ENCODE measurements at regions not wholly inside any gene's neighbourhood (a gene's known extent, or its start where the extent isn't known, plus 50 kb on each side); places are given as distances from the start of the nearest gene placed in this dataset.

GRCh38 chr5:165185716-165186115 is 1680.3 kb downstream of the MAT2B start:
- H3K4me3 ChIP-seq, result no peak overlapping the region
- no peak for DNase-seq (ENCODE audit: low read depth, low spot score)

DNA sequence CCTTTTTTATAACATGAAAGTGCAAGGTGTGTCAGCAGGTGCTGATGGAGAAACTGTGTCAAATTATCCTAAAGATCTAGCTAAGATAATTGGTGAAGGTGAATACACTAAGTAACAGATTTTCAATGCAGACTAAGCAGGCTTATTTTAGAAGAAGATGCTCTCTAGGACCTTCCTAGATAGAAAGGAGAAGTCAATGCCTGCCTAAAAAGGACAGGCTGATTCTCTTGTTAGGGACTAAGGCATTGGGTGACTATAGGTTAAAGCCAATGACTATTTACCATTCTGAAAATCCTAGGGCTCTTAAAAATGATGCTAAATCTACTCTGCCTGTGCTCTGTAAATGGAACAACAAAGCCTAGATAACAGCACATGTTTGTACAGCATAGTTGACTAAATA is 1682.4 kb downstream of the MAT2B start:
- Histone ChIP-seq H3K9ac (ENCODE audit: insufficient read length) (no peak overlapping the region), H3K27ac (no peak overlapping the region), H3K36me3 (ENCODE audit: insufficient read depth, low read length) (no peaks in the 10 kb centered on the region), H3K4me3 (no peak overlapping the region), H3K9me3 (ENCODE audit: low read depth, low read length) (no peaks in the 10 kb centered on the region)
- TF ChIP-seq EZH2 (IDR thresholded peaks at IDR 0.05), result no peak
- TF ChIP-seq FOXP2 (optimal IDR thresholded peaks at IDR 0.05; ENCODE audit: control extremely low read depth, extremely low read length, insufficient read depth), result no peak
- no peak for TF ChIP-seq POLR2AphosphoS5 (IDR thresholded peaks at IDR 0.05; ENCODE audit: borderline replicate concordance, low read depth, low read length)
- DNase-seq (ENCODE audit: low read depth, low spot score), result no peak

More at GRCh38 chr5:165185716-165186115, 1680.3 kb downstream of the MAT2B start:
- Histone ChIP-seq H3K27ac (no peak overlapping the region), H3K9ac (ENCODE audit: insufficient read length) (no peak overlapping the region), H3K36me3 (ENCODE audit: insufficient read depth, low read length) (no peaks in the 10 kb centered on the region), H3K9me3 (ENCODE audit: low read depth, low read length) (no peaks in the 10 kb centered on the region)
- TF ChIP-seq EZH2 (IDR thresholded peaks at IDR 0.05), result no peak
- no peak for TF ChIP-seq POLR2AphosphoS5 (IDR thresholded peaks at IDR 0.05; ENCODE audit: borderline replicate concordance, low read depth, low read length)
- no peak for TF ChIP-seq FOXP2 (optimal IDR thresholded peaks at IDR 0.05; ENCODE audit: control extremely low read depth, extremely low read length, insufficient read depth)

DNA sequence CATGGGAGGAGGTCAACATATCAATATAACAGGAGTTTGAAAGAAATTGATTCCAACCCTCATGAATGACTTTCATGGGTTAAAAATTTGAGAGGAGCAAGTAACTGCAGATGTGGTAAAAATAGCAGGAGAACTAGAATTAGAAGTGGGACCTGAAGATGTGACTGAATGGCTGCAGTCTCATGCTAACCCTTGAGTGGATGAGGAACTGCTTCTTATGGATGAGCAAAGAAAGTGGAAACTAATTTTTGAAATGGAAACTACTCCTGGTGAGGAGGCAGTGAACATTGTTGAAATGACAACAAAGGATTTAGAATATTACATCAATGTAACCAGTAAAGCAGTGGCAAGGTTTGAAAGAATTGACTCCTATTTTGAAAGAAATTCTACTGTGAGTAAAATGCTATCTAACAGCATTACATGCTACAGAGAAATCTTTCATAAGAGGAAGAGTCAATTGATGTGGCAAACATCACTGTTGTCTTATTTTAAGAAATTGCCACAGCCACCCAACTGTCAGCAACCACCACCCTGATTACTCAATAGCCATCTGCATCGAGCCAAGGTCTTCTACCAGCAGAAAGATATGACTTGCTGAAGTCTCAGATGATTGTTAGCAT is 1683.2 kb downstream of the MAT2B start:
- DNase-seq (ENCODE audit: low read depth, low spot score), result no peak
- Histone ChIP-seq H3K9ac (ENCODE audit: insufficient read length) (no peak overlapping the region), H3K27ac (no peak overlapping the region), H3K9me3 (ENCODE audit: low read depth, low read length) (no peaks in the 10 kb centered on the region), H3K4me3 (no peak overlapping the region), H3K36me3 (ENCODE audit: insufficient read depth, low read length) (no peaks in the 10 kb centered on the region)
- TF ChIP-seq FOXP2 (optimal IDR thresholded peaks at IDR 0.05; ENCODE audit: control extremely low read depth, extremely low read length, insufficient read depth), result no peak
- TF ChIP-seq POLR2AphosphoS5 (IDR thresholded peaks at IDR 0.05; ENCODE audit: borderline replicate concordance, low read depth, low read length), result no peak
- TF ChIP-seq EZH2 (IDR thresholded peaks at IDR 0.05), result no peak

GRCh38 chr5:165196961-165197360 is 1691.5 kb downstream of the MAT2B start:
- Histone ChIP-seq H3K27ac (no peak overlapping the region), H3K4me3 (no peak overlapping the region), H3K36me3 (ENCODE audit: insufficient read depth, low read length) (no peaks in the 10 kb centered on the region), H3K9ac (ENCODE audit: insufficient read length) (no peak overlapping the region), H3K9me3 (ENCODE audit: low read depth, low read length) (no peaks in the 10 kb centered on the region)
- no peak for TF ChIP-seq POLR2AphosphoS5 (IDR thresholded peaks at IDR 0.05; ENCODE audit: borderline replicate concordance, low read depth, low read length)
- TF ChIP-seq EZH2 (IDR thresholded peaks at IDR 0.05), result no peak
- TF ChIP-seq FOXP2 (optimal IDR thresholded peaks at IDR 0.05; ENCODE audit: control extremely low read depth, extremely low read length, insufficient read depth), result no peak
- DNase-seq (ENCODE audit: low read depth, low spot score), result no peak

DNA sequence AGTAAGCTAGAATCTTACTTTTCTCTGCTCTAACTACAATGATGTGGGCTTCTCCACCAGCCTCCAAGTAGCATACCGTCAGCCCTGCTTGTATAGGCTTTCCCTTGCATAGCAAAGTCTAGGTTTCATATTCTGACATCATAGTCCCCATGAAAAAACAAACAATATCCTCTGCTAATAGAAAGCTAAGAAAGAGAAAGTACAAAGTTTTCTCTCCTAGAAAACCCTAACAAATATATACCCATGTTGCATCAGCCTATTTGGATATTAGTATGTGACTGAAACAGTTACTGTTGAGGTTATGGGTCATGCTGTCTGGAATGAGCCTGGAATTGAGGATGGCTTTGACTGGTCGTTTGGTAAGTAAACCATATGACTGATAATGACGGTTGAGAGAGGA is 1696.0 kb downstream of the MAT2B start:
- H3K36me3 ChIP-seq (ENCODE audit: insufficient read depth, low read length), result no peaks in the 10 kb centered on the region
- no peak overlapping the region for H3K9ac ChIP-seq (ENCODE audit: insufficient read length)
- H3K27ac ChIP-seq, result no peak overlapping the region
- no peak for DNase-seq (ENCODE audit: low read depth, low spot score)
- H3K9me3 ChIP-seq (ENCODE audit: low read depth, low read length), result no peaks in the 10 kb centered on the region
- TF ChIP-seq FOXP2 (optimal IDR thresholded peaks at IDR 0.05; ENCODE audit: control extremely low read depth, extremely low read length, insufficient read depth) (no peak), EZH2 (IDR thresholded peaks at IDR 0.05) (no peak), POLR2AphosphoS5 (IDR thresholded peaks at IDR 0.05; ENCODE audit: borderline replicate concordance, low read depth, low read length) (no peak)
- no peak overlapping the region for H3K4me3 ChIP-seq

DNA sequence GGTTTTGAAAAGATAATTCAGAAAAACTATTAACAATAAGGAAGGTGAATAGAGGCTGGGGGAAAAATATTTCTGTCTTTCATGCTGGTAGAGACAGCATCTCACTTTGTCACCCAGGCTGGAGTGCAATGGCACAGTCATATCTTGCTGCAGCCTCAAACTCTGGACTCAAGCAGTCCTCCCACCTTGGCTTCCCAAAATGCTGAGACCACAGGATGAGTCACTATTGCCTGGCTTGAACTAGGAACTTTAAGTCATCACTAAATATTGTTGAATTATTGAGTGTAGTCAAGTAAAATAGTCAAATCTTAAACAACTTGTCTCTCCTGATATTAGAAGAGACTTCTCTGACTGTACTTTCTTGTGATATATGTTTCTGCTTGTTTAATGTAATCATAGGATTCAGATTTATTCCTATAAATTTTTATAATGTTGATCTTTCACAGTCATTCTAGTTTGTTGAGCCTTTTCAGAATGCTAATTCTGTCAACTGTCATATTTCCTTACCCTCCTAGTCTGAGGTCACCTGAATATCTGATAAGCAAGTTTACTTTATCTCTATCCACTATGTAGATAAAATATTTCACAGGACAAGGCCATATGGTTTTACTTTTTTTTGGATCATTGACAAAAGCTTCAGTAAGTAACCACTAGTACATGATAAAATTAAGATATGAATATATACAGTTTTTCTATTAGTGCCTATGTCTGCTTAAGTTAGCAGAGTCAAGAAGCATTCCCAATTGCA is 1696.5 kb downstream of the MAT2B start:
- no peak overlapping the region for H3K4me3 ChIP-seq
- no peaks in the 10 kb centered on the region for H3K36me3 ChIP-seq (ENCODE audit: insufficient read depth, low read length)
- H3K9ac ChIP-seq (ENCODE audit: insufficient read length), result no peak overlapping the region
- DNase-seq (ENCODE audit: low read depth, low spot score), result no peak
- TF ChIP-seq EZH2 (IDR thresholded peaks at IDR 0.05), result no peak
- TF ChIP-seq FOXP2 (optimal IDR thresholded peaks at IDR 0.05; ENCODE audit: control extremely low read depth, extremely low read length, insufficient read depth), result no peak
- TF ChIP-seq POLR2AphosphoS5 (IDR thresholded peaks at IDR 0.05; ENCODE audit: borderline replicate concordance, low read depth, low read length), result no peak
- H3K9me3 ChIP-seq (ENCODE audit: low read depth, low read length), result no peaks in the 10 kb centered on the region
- H3K27ac ChIP-seq, result no peak overlapping the region

DNA sequence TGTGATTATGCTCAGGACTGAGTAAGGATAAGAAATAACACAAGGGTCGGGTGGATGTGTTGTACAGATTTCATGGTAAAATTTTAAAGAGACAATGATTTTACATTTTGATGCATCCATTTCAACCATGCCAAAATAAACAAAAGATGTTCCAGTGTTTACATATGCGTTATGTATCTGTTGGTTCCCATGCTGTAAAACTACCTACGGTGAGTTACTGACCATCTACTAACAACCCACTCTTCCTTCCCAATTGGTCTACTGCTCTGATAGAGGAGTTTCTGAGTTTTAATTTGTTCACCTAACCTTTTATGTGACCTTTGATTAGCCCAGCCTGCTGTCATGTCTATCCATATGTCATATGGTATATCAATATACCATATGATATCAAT is 1697.1 kb downstream of the MAT2B start:
- DNase-seq (ENCODE audit: low read depth, low spot score), result no peak
- H3K9ac ChIP-seq (ENCODE audit: insufficient read length), result no peak overlapping the region
- TF ChIP-seq EZH2 (IDR thresholded peaks at IDR 0.05) (no peak), POLR2AphosphoS5 (IDR thresholded peaks at IDR 0.05; ENCODE audit: borderline replicate concordance, low read depth, low read length) (no peak), FOXP2 (optimal IDR thresholded peaks at IDR 0.05; ENCODE audit: control extremely low read depth, extremely low read length, insufficient read depth) (no peak)

DNA sequence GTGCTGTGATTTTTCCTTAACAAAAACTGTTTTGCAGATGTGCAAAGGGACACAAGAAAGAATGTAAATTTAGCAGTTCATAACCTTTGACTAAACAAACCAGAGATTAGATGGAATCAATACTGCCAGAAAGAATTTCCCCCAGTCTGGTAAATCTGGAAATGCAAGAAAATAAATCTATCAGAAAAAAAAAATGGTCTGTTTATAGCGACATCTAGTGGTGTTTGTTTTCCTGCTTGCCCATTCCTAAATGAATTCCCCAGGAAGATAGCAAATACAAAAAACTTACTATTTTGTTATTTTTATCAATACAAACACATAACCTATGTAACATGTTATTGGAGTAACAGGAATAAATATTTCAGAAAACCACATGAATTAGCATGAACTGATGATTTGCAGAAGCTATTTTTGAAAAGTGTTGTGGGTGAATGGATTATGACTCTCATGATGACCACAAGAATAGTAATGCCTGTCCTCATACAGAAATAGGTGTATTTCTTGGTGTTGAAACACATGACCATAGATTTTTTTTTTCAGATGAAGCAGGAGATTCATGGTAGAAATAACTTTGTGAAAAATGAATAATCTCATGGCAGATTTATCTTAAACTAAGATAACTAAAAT is 1703.8 kb downstream of the MAT2B start:
- TF ChIP-seq FOXP2 (optimal IDR thresholded peaks at IDR 0.05; ENCODE audit: control extremely low read depth, extremely low read length, insufficient read depth) (no peak), POLR2AphosphoS5 (IDR thresholded peaks at IDR 0.05; ENCODE audit: borderline replicate concordance, low read depth, low read length) (no peak), EZH2 (IDR thresholded peaks at IDR 0.05) (no peak)
- H3K36me3 ChIP-seq (ENCODE audit: insufficient read depth, low read length), result no peaks in the 10 kb centered on the region
- peak; percentile 20 for DNase-seq (ENCODE audit: low read depth, low spot score)
- no peak overlapping the region for H3K4me3 ChIP-seq
- H3K9me3 ChIP-seq (ENCODE audit: low read depth, low read length), result no peaks in the 10 kb centered on the region
- no peak overlapping the region for H3K9ac ChIP-seq (ENCODE audit: insufficient read length)
- no peak overlapping the region for H3K27ac ChIP-seq

More for the DNA sequence above, 1697.1 kb downstream of the MAT2B start:
- H3K27ac ChIP-seq, result no peak overlapping the region
- no peaks in the 10 kb centered on the region for H3K36me3 ChIP-seq (ENCODE audit: insufficient read depth, low read length)
- H3K4me3 ChIP-seq, result no peak overlapping the region
- H3K9me3 ChIP-seq (ENCODE audit: low read depth, low read length), result no peaks in the 10 kb centered on the region
